Tibial artery (tissue), 4 donors: ENCODE measurements at regions not wholly inside any gene's neighbourhood (a gene's known extent, or its start where the extent isn't known, plus 50 kb on each side); places are given as distances from the start of the nearest gene placed in this dataset.
"Not testable (repeated sequence)": the region's sequence is repeated elsewhere in the genome, so short reads cannot be mapped to it uniquely, and the experiment has no call there.

Experiments used
- DNase-seq, 2 donors: peaks; one replicate each; pipeline ENCODE4 v3.0.0-alpha.2; 2019
- H3K27ac ChIP-seq, 2 donors: fragments of 200-600 bp; sonication (generic) in 1 of 2; 1 replicate in 1 of 2; 2 replicates in 1 of 2; pipeline ENCODE4 v1.5.1; 2018 to 2019; ENCODE audit warnings: mild to moderate bottlenecking in 1 of 2
- H3K27me3 ChIP-seq, 2 donors: fragments of 200-600 bp; sonication (generic) in 1 of 2; one replicate each; pipeline versions ENCODE4 v1.5.1 to v1.6.0; 2016 to 2019
- H3K36me3 ChIP-seq, 3 donors: fragments of 200-600 bp; sonication (generic) in 2 of 3; one replicate each; pipeline ENCODE4 v1.5.1; 2016 to 2019; ENCODE audit warnings: mild to moderate bottlenecking in 2 of 3
- H3K4me1 ChIP-seq, 4 donors: fragments of 200-600 bp; sonication (generic) in 2 of 4; 1 replicate in 3 of 4; 2 replicates in 1 of 4; pipeline ENCODE4 v1.5.1; 2016 to 2019
- H3K4me3 ChIP-seq, 2 donors: fragments of 200-600 bp; sonication (generic) in 1 of 2; 1 replicate in 1 of 2; 2 replicates in 1 of 2; pipeline ENCODE4 v1.5.1; 2018 to 2019; ENCODE audit warnings: mild to moderate bottlenecking in 2 of 2
- H3K9me3 ChIP-seq, 3 donors: fragments of 200-600 bp; sonication (generic) in 1 of 3; one replicate each; pipeline ENCODE4 v1.5.1; 2016 to 2019
- CTCF ChIP-seq, 2 experiments: fragments of 200-600 bp in 1 of 2; fragments of 450-650 bp in 1 of 2; IDR thresholded peaks; one replicate each; pipeline ENCODE4 v1.5.1; 2017 to 2019; ENCODE audit warnings: antibody characterized with exemption in 2 of 2, mild to moderate bottlenecking in 1 of 2, moderate library complexity in 1 of 2
- intact Hi-C: fragments of 100-400 bp; cut with DNase I; formaldehyde crosslinking; loops from one replicate; pipeline ENCODE4 v1.15.0; 2023; ENCODE audit warnings: low total_unique reads

DNA sequence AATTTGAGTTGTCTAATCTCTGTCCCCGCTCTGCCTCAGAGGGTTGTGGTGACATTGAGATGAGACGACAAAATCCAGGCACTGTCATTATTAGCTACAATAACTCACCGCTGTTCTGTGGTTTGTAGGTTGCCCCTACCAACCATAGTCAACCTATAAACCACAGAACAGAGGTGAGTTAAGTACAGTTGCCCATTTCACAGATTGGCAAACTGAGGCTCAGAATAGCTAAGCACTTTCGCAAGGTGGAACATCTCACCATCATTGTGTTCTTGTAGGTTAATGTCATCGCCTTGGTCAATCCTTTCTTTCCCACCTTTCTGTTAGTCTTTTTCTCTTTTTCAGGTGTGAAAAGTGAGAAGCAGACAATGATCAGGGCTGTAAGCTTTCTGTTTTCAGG lies 63.4 kb upstream of the LHX5 start:
- no peak for TF ChIP-seq CTCF (IDR thresholded peaks at IDR 0.05)
- intact Hi-C loops = no loop called here
- no peaks in the 10 kb centered on the region for H3K36me3 ChIP-seq
- peaks cover 0 to 35% of the 10 kb centered on the region in 2 donors for H3K27me3 ChIP-seq
- peaks cover 0 to 6% (median 0%) of the 10 kb centered on the region in 3 donors for H3K9me3 ChIP-seq
- H3K4me3 ChIP-seq = no peak overlapping the region
- DNase-seq = no peak
- no peak overlapping the region for H3K27ac ChIP-seq
- no peaks in the 10 kb centered on the region for H3K4me1 ChIP-seq

DNA sequence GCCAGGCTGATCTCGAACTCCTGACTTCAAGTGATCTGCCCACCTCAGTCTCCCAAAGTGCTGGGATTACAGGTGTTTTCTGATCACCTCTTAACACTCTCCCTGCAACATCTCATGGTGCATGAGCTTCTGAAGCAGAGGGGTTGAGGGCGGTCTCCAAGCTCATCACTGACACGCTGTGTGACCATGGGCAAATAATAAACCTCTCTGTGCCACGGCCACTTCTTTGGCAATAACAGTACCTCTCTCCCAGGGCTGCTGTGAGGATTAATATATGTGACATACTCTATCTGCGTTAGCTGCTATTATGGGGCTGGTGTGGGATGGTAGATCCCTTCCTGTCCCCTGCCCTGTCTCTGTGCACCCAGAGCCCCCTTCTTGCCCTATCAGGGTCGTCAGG lies 62.9 kb upstream of the LHX5 start:
- intact Hi-C loops = no loop called here
- Histone ChIP-seq H3K27me3 (peaks cover 0 to 34% of the 10 kb centered on the region in 2 donors), H3K9me3 (peaks cover 0 to 6% (median 0%) of the 10 kb centered on the region in 3 donors), H3K27ac (no peak overlapping the region), H3K4me3 (no peak overlapping the region), H3K36me3 (no peaks in the 10 kb centered on the region), H3K4me1 (no peaks in the 10 kb centered on the region)
- no peak for DNase-seq
- no peak for TF ChIP-seq CTCF (IDR thresholded peaks at IDR 0.05)

DNA sequence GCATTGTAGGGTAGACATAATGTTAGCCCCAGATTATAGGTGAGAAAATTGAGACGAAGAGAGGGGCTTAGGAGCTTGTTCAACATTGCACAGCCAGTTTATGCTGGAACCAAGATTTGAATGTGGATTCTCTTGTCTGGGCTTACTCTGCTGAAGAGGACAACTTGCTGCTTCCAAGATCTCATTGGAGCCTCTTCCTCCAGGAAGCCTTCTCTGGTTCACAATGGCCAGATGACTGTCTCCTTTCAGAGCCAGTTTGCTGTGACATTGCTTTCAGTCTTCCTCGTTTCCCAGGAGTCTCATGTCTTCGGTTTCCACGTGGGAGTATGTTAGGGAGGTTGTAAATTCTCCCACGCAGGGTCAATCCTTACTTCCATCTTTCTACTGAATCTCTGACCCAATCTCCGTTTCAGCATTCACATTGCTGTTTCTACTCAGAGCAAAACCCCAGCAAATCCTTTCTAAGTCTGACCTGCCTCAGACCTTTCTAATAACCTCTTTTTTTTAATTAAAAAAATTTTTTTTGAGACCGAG lies 62.2 kb upstream of the LHX5 start:
- Histone ChIP-seq H3K27me3 (peaks cover 0 to 39% of the 10 kb centered on the region in 2 donors), H3K4me3 (no peak overlapping the region), H3K4me1 (no peaks in the 10 kb centered on the region), H3K9me3 (peaks cover 0 to under 1% (median 0%) of the 10 kb centered on the region in 3 donors), H3K27ac (no peak overlapping the region), H3K36me3 (no peaks in the 10 kb centered on the region)
- TF ChIP-seq CTCF (IDR thresholded peaks at IDR 0.05) = no peak
- no peak for DNase-seq
- intact Hi-C loops = no loop called here

DNA sequence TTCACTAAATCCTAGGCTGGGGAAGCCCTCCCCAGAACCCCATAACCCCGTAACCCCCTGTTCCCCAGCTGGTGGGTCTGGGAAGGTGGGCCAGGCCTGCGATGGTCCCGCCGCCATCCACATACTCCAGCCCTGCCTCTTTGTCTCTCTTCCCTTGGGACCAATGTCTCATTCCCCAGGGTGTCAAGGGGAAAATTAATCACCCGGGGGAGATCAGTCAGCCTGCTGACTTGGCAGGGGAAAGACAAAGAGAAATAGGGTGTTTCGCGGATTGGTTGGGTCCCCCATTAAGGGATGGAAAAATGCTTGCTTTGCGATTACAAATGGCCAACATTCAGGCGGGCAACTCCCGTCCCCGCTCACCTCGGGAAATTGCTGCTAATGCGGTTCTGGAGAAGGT lies 60.6 kb upstream of the LHX5 start:
- intact Hi-C loops = no loop called here
- H3K36me3 ChIP-seq = no peaks in the 10 kb centered on the region
- no peak for TF ChIP-seq CTCF (IDR thresholded peaks at IDR 0.05)
- H3K27me3 ChIP-seq = peaks cover 0 to 54% of the 10 kb centered on the region in 2 donors
- H3K9me3 ChIP-seq = no peaks in the 10 kb centered on the region
- H3K4me3 ChIP-seq = no peak overlapping the region
- no peak overlapping the region for H3K27ac ChIP-seq
- no peak for DNase-seq
- no peaks in the 10 kb centered on the region for H3K4me1 ChIP-seq

- intact Hi-C loops, DNase-seq, H3K36me3 ChIP-seq, H3K4me3 ChIP-seq, H3K4me1 ChIP-seq, H3K9me3 ChIP-seq, H3K27ac ChIP-seq: not testable (repeated sequence)
- peaks cover 0 to 52% of the 10 kb centered on the region in 2 donors for H3K27me3 ChIP-seq
Observed at GRCh38 chr12:113531073-113531472, 59.4 kb upstream of the LHX5 start.

DNA sequence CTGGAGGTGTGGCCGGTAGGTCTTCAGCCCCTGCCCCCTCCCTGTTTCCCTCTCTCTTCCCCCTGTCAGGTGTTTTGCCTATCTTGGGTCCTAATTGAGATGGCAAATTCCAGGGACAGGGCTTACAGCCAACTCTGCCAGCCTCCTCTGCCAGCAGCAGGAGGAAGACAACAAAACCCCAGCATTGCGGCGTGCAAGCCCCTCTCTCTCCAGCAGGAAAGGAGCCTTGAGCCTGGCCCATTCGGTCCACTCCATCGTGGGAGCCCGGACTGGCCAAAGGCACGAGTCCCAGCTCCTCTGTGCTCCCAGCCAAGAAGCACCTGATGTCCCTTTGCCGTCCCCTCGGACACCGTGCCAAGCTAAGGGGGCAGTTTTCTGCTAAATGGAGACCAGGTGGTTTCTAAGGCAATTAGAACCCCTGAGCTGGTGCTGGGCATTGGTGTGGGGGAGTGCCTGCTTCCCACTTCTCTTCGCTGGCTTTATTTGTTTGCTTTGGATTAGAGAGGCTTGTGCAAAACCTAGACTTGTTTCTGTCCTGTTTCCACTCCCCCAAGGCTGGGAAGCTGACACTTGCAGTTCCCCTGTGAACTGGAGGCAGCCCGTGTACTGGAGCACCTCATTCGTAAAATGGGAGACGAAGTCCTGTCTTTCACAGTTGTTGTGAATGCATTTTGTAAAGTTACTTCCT lies 57.1 kb upstream of the LHX5 start:
- Histone ChIP-seq H3K36me3 (no peaks in the 10 kb centered on the region), H3K4me3 (no peak overlapping the region), H3K27me3 (peaks cover 0 to 56% of the 10 kb centered on the region in 2 donors), H3K4me1 (no peaks in the 10 kb centered on the region), H3K9me3 (no peaks in the 10 kb centered on the region), H3K27ac (no peak overlapping the region)
- TF ChIP-seq CTCF (IDR thresholded peaks at IDR 0.05) = no peak
- DNase-seq = no peak
- intact Hi-C loops = no loop called here
